GM21619 (cell line): ENCODE measurements at regions not wholly inside any gene's neighbourhood (a gene's known extent, or its start where the extent isn't known, plus 50 kb on each side); places are given as distances from the start of the nearest gene placed in this dataset.
"Not testable (repeated sequence)": the region's sequence is repeated elsewhere in the genome, so short reads cannot be mapped to it uniquely, and the experiment has no call there.

Experiments used
- ATAC-seq: cut with Tn5 transposase; IDR thresholded peaks from one replicate; pipeline ENCODE4 v1.9.1; 2021; ENCODE audit not compliant: unreplicated experiment

DNA sequence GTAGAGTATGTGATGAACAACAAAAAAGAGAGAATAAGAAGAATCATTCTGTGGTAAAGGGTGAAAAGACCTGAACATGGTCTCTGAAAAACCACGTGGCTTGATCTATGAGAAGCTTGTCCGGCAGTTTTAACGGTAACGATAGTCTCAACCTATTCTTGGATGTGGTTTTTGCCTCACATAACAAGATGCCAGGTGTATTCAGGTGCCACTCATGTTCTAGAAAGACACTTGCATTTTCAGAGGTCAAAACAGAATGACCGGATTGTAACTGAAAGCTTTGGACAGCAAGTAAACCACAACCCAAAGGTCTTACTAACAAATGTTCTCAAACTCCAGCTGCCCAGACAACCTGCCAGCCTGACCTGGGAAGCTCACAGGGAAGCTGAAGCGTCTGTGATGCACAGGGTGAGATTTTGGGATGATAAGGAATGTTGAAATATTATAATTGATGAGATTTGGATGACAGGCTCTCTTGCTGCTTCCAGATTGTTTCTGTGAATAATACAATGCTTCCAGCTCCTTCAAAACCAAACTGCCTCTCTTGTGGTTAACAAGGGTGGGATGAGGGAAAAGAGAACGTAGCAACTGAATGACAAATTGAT is 137.4 kb upstream of the GRB10 start:
- ATAC-seq: no peak

DNA sequence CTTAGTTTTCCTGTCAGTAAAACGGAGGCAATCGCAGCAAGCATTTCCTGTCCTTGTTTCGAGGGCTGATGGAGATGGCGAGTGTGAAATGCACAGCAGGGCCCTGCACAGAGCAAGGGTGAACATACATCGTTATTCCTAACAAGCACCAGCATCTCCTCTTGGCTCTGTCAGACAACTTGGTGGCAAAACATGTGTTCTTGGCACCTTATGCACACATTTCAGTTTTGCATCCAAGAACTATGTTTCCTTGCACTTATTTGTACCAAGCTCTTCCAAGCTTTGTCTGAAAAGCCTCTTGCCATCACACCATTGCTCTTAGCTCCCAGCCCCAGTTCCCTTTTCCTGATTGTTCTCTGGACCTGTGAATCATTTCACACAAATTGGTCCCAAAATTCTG is 132.9 kb upstream of the GRB10 start:
- ATAC-seq: no peak

DNA sequence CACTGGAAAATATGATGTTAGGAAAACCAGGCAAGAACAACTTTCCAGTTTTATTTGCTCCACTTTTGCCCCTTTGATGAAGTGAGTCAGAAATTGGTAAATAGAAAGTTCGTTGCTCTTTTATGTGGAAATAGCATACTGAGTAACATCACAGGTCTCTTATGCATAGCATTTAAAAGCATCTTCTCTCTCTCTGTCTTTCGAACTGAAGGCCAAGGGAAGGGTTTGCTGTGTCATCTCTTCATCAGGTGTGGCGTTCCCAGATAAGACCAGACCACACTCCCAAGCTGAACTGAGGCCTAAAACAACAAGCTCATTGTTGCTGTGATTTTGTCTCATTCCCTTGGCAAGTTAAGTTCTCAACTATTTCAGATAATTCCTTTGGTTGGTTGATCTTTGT is 131.8 kb upstream of the GRB10 start:
- ATAC-seq: no peak

DNA sequence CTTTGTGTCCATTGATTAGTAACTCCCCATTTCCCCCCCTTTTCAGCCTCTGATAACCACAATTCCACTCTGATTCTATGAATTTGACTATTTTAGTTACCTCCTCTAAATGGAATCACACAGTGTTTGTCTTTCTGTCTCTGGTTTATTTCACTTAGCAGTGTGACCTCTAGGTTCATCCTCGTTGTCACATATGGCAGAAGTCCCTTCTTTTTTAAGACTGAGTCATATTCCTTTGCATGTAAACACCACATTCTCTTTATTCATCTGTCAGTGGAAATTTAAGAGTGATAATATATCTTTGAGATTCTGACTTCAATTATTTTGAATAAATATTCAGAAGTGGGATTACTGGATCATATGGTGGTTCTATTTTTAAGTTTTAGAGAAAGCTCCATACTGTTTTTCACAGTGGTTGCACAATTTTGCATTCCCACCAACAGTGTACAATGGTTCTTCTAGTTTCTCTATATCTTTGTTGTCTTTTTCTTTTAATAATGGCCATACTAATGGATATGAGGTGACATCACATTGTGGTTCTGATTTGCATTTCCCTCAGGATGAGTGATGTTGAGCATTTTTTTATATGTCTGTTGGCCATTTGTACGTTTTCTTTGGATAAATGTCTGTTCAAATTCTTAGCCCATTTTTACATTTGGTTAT is 126.1 kb upstream of the GRB10 start:
- no peak for ATAC-seq

DNA sequence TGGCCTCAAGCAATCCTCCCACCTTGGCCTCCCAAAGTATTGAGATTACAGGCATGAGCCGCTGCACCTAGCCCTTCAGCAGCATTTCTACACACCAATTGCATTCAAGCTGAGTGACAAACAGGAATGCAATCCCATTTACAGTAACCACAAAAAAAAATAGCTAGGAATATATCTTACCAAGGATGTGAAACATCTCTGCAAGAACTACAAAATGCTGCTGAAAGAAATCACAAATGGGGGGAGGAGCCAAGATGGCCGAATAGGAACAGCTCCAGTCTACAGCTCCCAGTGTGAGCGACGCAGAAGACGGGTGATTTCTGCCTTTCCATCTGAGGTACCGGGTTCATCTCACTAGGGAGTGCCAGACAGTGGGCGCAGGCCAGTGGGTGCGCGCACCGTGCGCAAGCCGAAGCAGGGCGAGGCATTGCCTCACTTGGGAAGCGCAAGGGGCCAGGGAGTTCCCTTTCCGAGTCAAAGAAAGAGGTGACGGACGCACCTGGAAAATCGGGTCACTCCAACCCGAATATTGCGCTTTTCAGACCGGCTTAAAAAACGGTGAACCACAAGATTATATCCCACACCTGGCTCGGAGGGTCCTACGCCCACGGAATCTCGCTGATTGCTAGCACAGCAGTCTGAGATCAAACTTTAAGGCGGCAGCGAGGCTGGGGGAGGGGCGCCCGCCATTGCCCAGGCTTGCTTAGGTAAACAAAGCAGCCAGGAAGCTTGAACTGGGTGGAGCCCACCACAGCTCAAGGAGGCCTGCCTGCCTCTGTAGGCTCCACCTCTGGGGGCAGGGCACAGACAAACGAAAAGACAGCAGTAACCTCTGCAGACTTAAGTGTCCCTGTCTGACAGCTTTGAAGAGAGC is 116.1 kb upstream of the GRB10 start:
- ATAC-seq: not testable (repeated sequence)

DNA sequence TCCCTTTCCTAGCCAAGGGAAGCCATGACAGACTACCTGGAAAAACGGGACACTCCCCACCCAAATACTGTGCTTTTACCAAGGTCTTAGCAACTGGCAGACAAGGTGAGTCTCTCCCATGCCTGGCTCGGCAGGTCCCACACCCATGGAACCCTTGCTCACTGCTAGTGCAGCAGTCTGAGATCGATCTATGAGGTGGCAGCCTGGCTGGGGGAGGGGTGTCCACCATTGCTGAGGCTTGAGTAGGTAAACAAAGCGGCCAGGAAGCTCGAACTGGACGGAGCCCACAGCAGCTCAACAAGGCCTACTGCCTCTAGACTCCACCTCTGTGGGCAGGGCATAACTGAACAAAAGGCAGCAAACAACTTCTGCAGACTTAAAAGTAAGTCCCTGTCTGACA is 104.4 kb upstream of the GRB10 start:
- not testable (repeated sequence) for ATAC-seq

DNA sequence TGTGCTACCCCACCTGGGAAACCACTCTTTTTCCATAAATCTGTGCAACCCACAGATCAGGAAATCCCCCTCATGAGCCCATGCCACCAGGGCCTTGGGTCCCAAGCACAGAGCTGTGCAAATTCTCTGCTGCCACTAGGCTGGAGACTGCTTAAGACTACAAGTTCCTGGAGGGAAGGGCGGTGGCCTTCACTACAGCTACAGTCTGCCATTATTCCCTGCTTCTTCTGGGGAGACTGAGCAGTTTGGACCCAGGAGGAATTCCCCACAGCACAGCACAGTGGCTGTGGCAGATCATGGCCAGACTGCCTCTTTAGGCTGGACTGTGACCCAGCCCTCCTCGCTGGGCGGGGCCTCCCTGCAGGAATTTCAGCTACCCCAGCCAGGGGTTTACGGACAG is 89.7 kb upstream of the GRB10 start:
- no peak for ATAC-seq

DNA sequence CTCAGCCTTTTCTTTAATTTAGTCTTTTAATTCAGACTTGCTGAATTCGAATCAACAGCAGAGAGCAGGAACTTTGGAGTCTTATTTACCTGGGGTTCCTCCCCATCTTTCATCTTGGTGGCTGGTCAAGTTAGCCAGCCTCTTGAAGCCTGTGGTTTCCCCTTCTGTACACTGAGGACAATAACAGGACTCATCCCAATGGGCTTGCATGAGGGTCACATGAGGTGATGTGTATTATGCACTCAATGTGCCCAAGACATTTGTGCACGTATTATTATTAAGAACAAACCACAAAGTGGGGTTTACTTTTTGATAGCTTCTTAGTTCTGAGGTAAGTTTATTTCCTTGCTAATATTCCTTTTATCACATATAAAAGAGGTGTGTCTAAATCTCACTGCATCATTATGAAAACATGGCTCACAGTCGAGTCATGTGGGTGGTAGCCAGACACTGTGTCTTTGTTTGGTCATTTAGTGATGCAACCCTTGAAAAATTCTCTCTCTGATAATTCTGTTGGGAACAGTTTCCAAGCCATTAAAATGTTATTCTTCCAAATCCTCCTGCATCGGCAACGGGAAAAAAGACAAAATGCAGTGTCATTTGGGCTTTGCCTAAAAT is 86.5 kb upstream of the GRB10 start:
- no peak for ATAC-seq

DNA sequence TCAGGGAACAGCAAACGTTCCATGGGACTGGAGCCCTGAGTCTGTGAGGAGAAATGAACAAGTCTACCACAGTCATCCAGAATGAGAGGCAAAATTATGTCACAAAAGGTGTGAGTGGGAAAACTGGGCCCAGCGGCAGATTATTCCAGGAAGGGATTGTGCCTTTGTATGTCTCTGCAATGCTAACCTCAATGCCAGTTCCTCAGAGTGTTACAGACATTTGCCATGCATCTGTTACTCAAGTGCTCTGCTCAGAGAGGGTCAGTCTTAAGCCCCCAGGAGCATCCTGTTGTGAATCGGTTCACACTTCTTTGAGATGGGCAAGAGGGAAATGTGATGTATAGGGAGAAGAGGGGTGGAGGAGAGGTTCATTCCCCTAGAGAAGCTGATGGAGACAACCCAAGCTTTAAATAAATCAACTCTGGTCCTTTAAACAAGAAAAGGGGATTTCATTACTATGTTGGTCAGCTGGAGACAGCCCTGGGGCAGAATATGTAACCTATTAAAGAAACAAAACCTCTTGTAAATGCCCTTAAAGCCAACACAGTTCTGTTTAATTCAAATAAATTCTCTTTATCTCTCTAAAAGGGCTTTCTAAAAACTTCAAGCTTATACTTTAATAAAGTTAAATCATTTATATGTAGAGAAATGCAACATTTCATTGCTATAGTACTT is 85.9 kb upstream of the GRB10 start:
- ATAC-seq: no peak

DNA sequence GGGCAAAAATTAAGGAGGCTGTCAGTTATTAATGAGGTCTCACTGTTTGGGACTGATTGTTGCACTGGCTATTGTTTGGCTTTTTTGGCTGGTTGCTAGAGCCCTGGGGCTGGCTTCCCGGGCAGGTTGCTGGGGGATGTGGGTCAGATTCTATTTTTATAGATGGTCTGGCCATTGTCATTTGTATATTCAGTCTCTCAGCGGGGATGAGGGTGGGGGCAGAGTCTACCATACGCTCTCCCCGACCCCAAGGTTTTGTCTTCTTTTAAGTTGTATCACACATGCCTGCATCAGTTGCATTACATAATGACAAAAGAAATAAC is 84.3 kb upstream of the GRB10 start:
- no peak for ATAC-seq

DNA sequence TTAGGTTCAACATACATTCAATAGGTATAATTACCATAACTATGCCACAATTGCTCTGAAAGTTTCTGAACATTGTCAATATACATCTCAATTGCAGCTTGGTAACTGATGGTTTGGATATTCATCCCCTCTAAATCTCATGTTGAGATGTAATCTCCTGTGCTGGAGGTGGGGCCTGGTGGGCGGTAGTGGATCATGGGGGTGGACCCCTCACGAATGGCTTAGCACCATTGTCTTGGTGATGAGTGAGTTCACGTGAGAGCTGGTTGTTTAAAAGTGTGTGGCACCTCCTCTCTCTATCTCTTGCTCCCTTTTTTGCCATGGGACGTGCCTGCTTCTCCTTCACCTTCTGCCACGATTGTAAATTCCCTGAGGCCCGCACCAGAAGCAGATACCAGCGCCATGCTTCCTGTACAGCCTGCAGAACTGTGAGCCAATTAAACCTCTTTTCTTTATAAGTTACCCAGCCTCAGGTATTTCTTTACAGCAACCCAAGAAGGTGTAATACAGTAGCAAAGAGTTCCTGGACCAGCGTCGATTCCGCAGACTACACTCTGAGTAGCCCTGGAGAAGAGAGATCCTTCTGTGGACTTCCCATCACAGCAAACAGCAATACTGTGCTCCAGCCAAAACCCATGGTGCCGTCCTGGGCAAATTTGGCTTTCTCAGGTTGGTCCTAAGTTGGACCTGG is 83.8 kb upstream of the GRB10 start:
- no peak for ATAC-seq

DNA sequence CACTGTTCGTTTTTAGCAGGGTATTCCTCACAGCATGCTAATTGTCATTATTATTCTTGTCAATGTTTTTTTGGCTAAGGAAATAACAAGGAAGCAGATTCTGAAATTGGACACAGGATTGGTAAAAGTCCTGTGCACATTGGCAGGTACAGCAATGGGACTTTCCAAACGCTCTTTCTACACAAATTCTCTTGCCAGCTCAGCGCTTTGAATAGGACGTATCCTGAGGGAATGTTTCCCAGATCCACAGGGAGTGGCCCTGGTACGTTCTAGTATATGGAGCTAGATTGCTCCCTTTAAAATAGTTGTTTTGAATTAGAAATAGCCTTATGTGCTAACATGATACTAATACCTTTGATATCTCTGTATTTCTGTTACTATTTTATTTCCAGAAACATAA is 82.8 kb upstream of the GRB10 start:
- no peak for ATAC-seq

DNA sequence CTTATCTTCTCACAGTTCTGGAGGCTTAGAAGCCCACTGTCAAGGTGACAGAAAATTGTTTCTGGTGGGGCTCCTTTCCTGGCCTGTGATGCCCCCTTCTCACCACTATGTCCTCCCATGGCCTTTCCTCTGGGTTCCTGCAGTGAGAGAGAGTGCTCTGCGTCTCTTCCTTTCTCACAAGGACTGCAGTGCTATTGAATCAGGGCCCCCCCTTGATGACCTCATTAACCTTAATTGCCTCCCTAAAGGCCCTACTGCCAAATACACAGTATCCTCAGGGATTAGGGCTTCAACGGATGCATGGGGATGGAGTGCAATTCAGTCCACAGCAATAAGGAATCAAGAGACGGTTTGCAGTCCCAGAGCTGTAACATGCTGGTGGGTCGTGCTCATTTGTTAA is 82.0 kb upstream of the GRB10 start:
- no peak for ATAC-seq

DNA sequence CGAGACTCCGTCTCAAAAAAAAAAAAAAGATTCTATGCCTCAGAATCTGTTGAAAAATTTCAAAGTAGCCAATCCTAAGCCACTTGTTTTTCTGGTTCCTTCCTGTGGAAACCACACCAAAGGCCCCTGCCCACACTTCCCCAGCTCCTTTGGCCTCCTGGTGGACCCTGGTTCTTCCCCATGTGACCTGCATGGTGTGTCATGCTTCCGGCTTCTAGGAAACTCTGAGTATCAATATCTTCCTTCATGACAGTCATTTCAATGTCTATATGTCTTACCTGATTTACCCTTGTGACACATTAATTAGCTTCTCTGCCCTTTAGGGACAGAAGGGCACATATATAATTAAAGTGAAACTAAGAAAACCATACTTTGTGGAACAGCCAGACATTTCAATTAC is 80.4 kb upstream of the GRB10 start:
- no peak for ATAC-seq

DNA sequence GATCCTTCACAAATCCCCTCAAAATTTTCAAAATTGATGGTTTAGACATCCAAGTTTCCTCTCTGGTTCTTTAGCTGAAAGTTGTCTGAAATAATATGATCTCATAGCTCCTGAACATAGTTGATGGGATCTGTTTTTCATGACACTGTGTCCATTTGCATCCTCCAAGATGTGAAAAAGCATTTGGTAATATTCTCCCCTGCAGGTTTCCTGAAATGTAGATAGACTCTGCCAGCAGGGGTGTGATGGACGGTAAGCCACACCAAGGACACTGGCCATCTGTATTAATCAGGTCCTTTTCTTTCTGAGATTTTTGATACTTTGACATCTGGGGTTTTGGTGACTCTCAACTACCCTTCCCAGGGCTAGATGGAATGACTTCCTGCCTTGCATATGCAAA is 79.6 kb upstream of the GRB10 start:
- no peak for ATAC-seq

DNA sequence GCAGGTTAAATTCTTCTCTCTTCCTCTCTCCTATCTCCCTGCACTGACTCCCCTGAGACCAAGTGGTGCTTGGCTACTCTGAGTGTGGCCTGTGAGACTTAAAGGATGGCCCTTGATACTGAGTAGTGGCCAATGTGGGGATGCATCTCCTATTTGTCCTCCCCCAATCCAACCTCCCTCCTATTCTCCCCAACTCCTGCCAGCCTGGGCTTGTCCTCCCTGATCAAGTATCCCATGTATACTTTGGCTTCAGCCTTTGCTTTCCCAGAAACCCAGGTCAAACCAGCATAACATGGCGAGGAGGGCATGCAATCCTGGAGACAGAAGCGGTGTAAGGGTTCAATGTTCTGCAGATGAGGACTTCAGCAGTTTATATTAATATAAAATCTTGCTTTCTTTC is 77.9 kb upstream of the GRB10 start:
- no peak for ATAC-seq

DNA sequence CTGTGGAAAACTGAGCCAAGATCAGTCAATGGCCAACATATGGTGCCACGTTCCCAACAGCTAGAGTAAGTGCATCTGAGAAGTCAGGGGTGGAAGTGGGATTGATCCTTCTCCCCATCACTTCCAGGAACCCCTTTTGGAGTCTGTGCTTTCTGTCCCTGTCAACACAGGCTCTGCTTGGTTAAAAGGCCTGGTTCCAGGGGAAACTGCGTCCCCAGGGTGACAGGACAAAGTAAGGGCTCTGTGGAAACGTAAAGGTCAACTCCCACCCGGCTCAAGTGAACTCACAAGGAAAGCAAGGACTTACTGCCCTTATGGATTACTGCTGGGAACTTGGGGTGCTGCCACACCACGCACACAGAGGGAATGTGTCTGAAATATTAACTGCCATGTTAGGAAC is 77.5 kb upstream of the GRB10 start:
- ATAC-seq: no peak

DNA sequence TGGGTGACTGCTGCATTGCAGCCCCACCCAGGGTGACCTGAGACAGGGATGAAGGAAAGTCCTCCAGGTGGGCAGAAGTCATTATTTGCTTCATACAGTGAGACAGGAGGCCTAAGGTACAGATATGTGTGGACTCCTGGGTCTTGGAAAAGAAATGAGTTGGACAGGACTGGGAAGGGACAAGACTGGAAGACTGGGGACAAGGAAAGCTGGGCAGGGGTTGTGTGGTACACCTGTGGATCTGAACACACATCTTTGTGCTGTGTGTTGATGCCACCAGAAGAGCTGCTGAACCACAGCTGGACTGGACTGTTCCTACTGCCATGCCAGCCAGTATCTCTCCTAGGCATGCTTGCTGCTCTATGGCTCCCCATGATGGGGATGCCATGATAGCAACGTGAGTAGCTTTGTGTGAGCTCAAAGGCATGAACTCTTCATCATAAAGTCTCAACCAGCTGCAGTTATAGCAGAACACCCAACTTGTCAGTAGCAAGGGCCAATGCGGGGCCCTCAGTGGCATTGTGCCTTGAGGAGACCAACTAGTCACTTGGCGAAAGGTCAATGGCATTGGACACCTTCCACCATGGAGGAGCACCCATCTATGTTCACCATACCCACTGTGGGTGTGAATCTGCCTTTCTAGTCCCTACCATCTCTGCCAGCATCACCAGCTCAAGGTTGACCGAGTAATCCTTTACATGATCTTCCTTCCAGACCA is 76.0 kb upstream of the GRB10 start:
- ATAC-seq: no peak

DNA sequence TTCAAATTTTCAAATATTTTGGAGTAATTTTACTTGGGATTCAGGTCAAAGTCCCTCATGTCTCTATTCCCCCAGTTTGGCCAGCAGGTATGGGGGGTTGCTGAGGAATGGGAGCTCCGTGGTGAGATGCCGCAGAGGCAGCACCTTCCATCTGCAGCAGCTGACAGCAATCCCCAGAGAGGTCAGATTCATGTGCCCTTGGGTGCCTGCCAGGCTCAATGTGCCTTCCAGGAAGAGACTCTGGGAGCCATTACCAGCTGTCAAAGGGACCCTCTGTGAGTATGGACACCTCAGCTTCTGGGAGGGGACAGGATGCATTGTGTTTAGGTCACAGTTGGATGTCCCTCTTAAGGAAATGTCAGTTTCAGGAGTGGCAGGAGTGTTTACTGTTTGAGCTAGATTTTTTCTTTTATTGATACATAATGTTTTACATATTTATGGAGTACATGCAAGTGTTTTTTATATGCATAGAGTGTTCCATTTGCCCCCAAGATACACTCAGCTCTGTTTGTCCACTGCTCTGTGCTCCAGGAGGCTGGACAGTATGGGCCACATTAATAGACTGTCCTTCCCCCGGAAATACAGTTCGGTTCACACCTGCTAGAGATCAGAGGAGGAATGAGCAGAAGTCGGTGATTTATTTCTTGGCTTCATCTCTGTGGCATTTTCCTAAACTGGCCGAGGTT is 75.3 kb upstream of the GRB10 start:
- no peak for ATAC-seq

DNA sequence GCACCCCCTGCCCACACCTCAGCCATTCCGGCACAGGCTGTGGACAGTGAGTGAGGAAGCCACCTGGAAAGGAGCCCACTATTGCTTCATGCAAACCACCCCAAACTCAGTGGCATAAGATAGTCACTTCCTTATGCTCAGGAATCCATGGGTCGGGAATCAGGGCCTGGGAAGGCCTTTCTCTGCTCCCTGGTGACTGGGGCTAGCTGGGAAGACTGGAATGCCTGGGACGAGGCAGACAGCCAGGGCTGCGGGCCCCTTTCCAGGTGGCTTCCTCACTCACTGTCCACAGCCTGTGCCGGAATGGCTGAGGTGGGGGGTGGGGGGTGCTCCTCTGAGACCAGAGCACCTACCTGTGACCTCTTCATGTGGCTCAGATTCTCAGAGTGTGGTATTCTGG is 74.1 kb upstream of the GRB10 start:
- ATAC-seq: no peak
